Prostate gland (tissue), 1 donor: ENCODE measurements at regions not wholly inside any gene's neighbourhood (a gene's known extent, or its start where the extent isn't known, plus 50 kb on each side); places are given as distances from the start of the nearest gene placed in this dataset.

Experiments
- POLR2A ChIP-seq: fragments of 450-650 bp; IDR thresholded peaks from one replicate; pipeline ENCODE4 v1.6.1; 2016; ENCODE audit warnings: antibody characterized with exemption, mild to moderate bottlenecking
- POLR2AphosphoS5 ChIP-seq: sonication (generic); formaldehyde crosslinking; IDR thresholded peaks from one replicate; pipeline ENCODE4 v1.6.1; 2017; ENCODE audit warnings: antibody characterized with exemption

DNA sequence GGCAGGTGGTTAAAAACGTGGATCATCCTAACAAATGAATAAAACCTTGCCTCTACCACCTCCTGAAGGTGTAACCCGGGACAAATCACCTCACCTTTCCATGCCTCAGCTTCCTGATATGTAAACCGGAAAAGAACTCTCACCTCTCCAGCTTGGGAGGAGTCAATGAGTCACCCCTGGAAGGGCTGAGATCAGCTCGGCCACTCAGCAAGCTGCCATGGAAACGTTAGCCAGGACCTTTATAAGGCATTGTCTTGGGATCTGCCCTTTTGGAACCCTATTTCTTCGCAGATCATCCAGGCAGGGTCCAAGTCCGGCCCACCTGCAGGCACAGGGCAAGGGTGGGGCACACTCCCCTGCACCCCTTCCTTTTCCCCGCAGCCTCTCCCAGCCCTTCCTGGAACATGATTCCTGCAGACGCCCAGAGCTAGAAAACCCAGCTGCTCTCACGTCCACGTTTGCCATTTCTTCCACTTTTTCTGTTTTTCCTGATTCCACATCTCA is 81.6 kb upstream of the PFKP start:
- no peak for TF ChIP-seq POLR2AphosphoS5
- TF ChIP-seq POLR2A = no peak
